BJ (cell line): ENCODE measurements at regions not wholly inside any gene's neighbourhood (a gene's known extent, or its start where the extent isn't known, plus 50 kb on each side); places are given as distances from the start of the nearest gene placed in this dataset.

Source experiments
- CTCF ChIA-PET: fragments of 350-600 bp; formaldehyde crosslinking; extraction: SDS; loops from one replicate; lab custom pipeline; 2021; ENCODE audit warnings: antibody characterized with exemption, inconsistent platforms; lab: Yijun Ruan, JAX
- POLR2A ChIA-PET: fragments of 300-600 bp; sonication (Branson Sonifier 250); formaldehyde crosslinking; extraction: SDS; loops from one replicate; lab custom pipeline; 2021; ENCODE audit warnings: antibody characterized with exemption; lab: Charles Lee
- DNase-seq: peaks from one replicate; pipeline ENCODE4 v3.0.0-alpha.2; 2011; ENCODE audit warnings: low read depth
- H3K27me3 ChIP-seq: 2 replicates; pipeline ENCODE4 v1.6.0; 2011; ENCODE audit warnings: low read length; ENCODE audit not compliant: control insufficient read depth, insufficient read depth
- H3K36me3 ChIP-seq: 2 replicates; pipeline ENCODE4 v1.5.1; 2011; ENCODE audit warnings: low read length; ENCODE audit not compliant: control insufficient read depth, insufficient read depth
- H3K4me3 ChIP-seq: 2 replicates; pipeline ENCODE4 v1.5.1; 2011; ENCODE audit warnings: low read depth, mild to moderate bottlenecking, control low read depth, low read length
- CTCF ChIP-seq: IDR thresholded peaks from 2 replicates; pipeline ENCODE4 v1.5.1; 2011; ENCODE audit warnings: low read depth, mild to moderate bottlenecking, control low read depth, inconsistent platforms, low read length, moderate library complexity; ENCODE audit not compliant: insufficient read depth

- H3K27me3 ChIP-seq: no peaks in the 10 kb centered on the region
- TF ChIP-seq CTCF: no peak
- CTCF ChIA-PET: no interaction called here
These were observed 512.1 kb upstream of the LRRC4C start for GRCh38 chr11:41971592-41971991.

DNA sequence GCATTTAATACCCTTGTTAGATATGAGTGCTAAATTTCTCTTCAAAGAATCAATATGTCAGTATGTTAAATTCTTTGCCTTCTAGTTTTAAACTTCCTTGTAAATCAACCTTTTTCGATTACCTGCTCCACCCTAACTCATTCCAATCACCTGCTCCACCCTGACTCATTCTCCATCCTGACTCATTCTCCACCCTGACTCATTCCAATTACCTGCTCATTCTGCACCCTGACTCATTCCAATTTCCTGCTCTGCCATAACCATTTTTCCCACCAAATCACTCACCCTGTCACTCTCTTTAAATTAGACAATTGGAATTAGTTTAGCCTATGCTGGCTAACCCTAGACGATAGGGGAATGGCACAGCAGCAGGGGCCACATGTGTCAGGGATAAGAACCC, 519.5 kb upstream of the LRRC4C start:
- TF ChIP-seq CTCF: no peak
- Histone ChIP-seq H3K27me3 (no peaks in the 10 kb centered on the region), H3K36me3 (no peaks in the 10 kb centered on the region), H3K4me3 (no peak overlapping the region)
- ChIA-PET POLR2A (no interaction called here), CTCF (no interaction called here)
- DNase-seq: no peak

More at GRCh38 chr11:41971592-41971991, 512.1 kb upstream of the LRRC4C start:
- Histone ChIP-seq H3K4me3 (no peak overlapping the region), H3K36me3 (no peaks in the 10 kb centered on the region)
- DNase-seq: no peak
- POLR2A ChIA-PET: no interaction called here

DNA sequence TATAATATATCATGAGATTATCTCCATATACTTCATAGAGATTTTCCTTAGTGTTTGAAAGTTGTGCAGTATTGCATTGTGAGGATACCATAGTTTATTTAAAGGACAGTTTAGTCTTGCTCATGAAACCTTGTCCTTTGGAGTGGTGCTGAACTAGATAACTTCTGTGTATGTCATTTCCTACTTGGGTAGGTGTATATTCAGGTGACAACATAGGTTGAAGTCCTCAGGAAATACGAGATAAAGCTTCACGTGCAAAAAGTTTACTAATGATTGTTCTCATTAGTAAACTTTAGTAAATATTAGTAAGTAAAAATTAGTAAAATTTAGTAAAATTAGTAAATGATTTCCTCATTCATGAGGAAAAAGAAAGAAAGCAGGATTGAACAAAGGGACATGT, 521.3 kb upstream of the LRRC4C start:
- Histone ChIP-seq H3K4me3 (no peak overlapping the region), H3K36me3 (no peaks in the 10 kb centered on the region), H3K27me3 (no peaks in the 10 kb centered on the region)
- ChIA-PET CTCF (no interaction called here), POLR2A (no interaction called here)
- no peak for TF ChIP-seq CTCF
- no peak for DNase-seq

GRCh38 chr11:41982276-41982675, 522.8 kb upstream of the LRRC4C start:
- H3K4me3 ChIP-seq: no peak overlapping the region
- POLR2A ChIA-PET: no interaction called here
- H3K36me3 ChIP-seq: no peaks in the 10 kb centered on the region
- no peak for TF ChIP-seq CTCF
- H3K27me3 ChIP-seq: no peaks in the 10 kb centered on the region
- CTCF ChIA-PET: no interaction called here
- no peak for DNase-seq

- H3K36me3 ChIP-seq: no peaks in the 10 kb centered on the region
- CTCF ChIA-PET: no interaction called here
- no peak overlapping the region for H3K4me3 ChIP-seq
- no peak for DNase-seq
- H3K27me3 ChIP-seq: no peaks in the 10 kb centered on the region
- POLR2A ChIA-PET: no interaction called here
- no peak for TF ChIP-seq CTCF
These were observed 523.5 kb upstream of the LRRC4C start for GRCh38 chr11:41982975-41983374.
